Upper lobe of right lung (tissue), 1 donor: ENCODE measurements at regions not wholly inside any gene's neighbourhood (a gene's known extent, or its start where the extent isn't known, plus 50 kb on each side); places are given as distances from the start of the nearest gene placed in this dataset.

Experiments
- ATAC-seq: fragments of 200-7000 bp; cut with Tn5 transposase; one replicate; pipeline ENCODE4 v1.9.1; 2020; ENCODE audit warnings: mild to moderate bottlenecking, moderate library complexity
- DNase-seq: peaks from one replicate; pipeline ENCODE4 v3.0.0-alpha.2; 2020
- H3K27ac ChIP-seq: fragments of 200-600 bp; one replicate; pipeline ENCODE4 v1.8.0; 2022
- H3K27me3 ChIP-seq: fragments of 200-600 bp; one replicate; pipeline ENCODE4 v1.8.0; 2022; ENCODE audit warnings: mild to moderate bottlenecking
- H3K36me3 ChIP-seq: fragments of 200-600 bp; one replicate; pipeline ENCODE4 v1.8.0; 2022
- H3K4me1 ChIP-seq: fragments of 200-600 bp; one replicate; pipeline ENCODE4 v1.8.0; 2022
- H3K4me3 ChIP-seq: fragments of 200-600 bp; one replicate; pipeline ENCODE4 v1.8.0; 2022; ENCODE audit warnings: mild to moderate bottlenecking
- H3K9me3 ChIP-seq: fragments of 200-600 bp; one replicate; pipeline ENCODE4 v1.8.0; 2022
- CTCF ChIP-seq: fragments of 200-600 bp; IDR thresholded peaks from one replicate; pipeline ENCODE4 v1.8.0; 2022; ENCODE audit warnings: antibody characterized with exemption
- intact Hi-C: fragments of 100-400 bp; cut with DNase I; formaldehyde crosslinking; loops from one replicate; pipeline ENCODE4 v1.11.0; 2022
- donor health status: DM: no; HTN: yes; CAD: no; lungs with severe emphysema.

GRCh38 chr3:5735896-5736295 is 548.4 kb downstream of the EDEM1 start:
- Histone ChIP-seq H3K27me3 (no peaks in the 10 kb centered on the region), H3K36me3 (no peaks in the 10 kb centered on the region), H3K4me1 (no peaks in the 10 kb centered on the region), H3K9me3 (no peaks in the 10 kb centered on the region), H3K4me3 (no peak overlapping the region), H3K27ac (no peak overlapping the region)
- ATAC-seq (no peak), DNase-seq (no peak)
- intact Hi-C loops: no loop called here
- TF ChIP-seq CTCF: no peak

- Histone ChIP-seq H3K27ac (no peak overlapping the region), H3K9me3 (no peaks in the 10 kb centered on the region), H3K27me3 (no peaks in the 10 kb centered on the region), H3K4me1 (no peaks in the 10 kb centered on the region), H3K36me3 (no peaks in the 10 kb centered on the region), H3K4me3 (no peak overlapping the region)
- TF ChIP-seq CTCF: no peak
- ATAC-seq: no peak
- intact Hi-C loops: no loop called here
- DNase-seq: no peak
Measured at GRCh38 chr3:5739299-5739935, 551.9 kb downstream of the EDEM1 start.

DNA sequence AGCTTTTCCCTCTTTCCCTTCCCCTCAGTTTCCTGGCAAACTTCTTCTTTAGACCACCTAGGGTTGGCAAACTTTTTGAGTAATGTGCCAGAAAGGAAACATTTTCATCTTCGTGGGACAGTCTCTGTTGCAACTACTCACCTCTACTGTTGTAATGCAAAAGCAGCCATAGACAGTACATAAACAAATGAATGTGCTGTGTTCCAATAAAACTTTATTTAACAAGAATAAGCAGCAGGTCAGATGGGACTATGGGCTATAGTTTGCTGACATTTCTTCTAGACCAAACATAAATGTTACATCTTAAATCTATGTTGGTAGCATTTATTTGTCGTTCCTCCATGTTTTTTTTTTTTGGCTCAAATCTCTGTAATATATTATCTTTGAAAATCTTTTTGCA is 552.4 kb downstream of the EDEM1 start:
- intact Hi-C loops: no loop called here
- H3K4me1 ChIP-seq: no peaks in the 10 kb centered on the region
- no peaks in the 10 kb centered on the region for H3K9me3 ChIP-seq
- H3K27ac ChIP-seq: no peak overlapping the region
- no peaks in the 10 kb centered on the region for H3K36me3 ChIP-seq
- no peak for TF ChIP-seq CTCF
- no peak for DNase-seq
- no peak for ATAC-seq
- no peak overlapping the region for H3K4me3 ChIP-seq
- no peaks in the 10 kb centered on the region for H3K27me3 ChIP-seq

DNA sequence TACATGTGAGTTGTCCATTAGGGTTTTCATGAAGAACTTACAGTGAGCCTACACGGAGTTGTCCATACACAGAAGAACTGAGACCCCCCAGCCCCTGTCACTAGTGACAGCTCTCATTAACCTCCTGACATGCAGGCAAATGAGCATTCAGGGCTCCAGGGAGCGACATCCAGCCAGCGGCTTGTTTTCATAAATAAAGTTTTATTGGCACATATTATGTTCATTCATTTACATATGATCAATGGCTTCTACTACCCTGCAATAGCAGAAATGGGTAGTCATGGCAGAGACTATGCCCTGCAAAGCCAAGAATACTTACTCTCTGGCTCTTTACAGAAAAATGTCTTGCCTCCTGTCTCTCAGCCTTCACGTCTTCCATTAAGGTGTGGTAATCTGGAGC is 553.5 kb downstream of the EDEM1 start:
- no peak overlapping the region for H3K27ac ChIP-seq
- H3K4me3 ChIP-seq: no peak overlapping the region
- ATAC-seq: no peak
- H3K4me1 ChIP-seq: no peaks in the 10 kb centered on the region
- intact Hi-C loops: no loop called here
- H3K36me3 ChIP-seq: no peaks in the 10 kb centered on the region
- TF ChIP-seq CTCF: no peak
- DNase-seq: no peak
- H3K27me3 ChIP-seq: no peaks in the 10 kb centered on the region
- no peaks in the 10 kb centered on the region for H3K9me3 ChIP-seq

GRCh38 chr3:5750091-5750490 is 562.6 kb downstream of the EDEM1 start:
- Histone ChIP-seq H3K4me3 (no peak overlapping the region), H3K27me3 (no peaks in the 10 kb centered on the region), H3K9me3 (no peaks in the 10 kb centered on the region), H3K27ac (no peak overlapping the region), H3K4me1 (no peaks in the 10 kb centered on the region), H3K36me3 (no peaks in the 10 kb centered on the region)
- DNase-seq: no peak
- ATAC-seq: no peak
- intact Hi-C loops: no loop called here
- no peak for TF ChIP-seq CTCF
